ENCODE measurements at regions not wholly inside any gene's neighbourhood (a gene's known extent, or its start where the extent isn't known, plus 50 kb on each side); places are given as distances from the start of the nearest gene placed in this dataset.

- H3K4me3 ChIP-seq (ENCODE audit: low read depth, low read length), result no peak overlapping the region
- TF ChIP-seq CTCF (IDR thresholded peaks at IDR 0.05; ENCODE audit: control insufficient read depth, extremely low read depth, insufficient read depth), result no peak
- no peak for DNase-seq (ENCODE audit: low read depth)
These were observed 563.0 kb downstream of the BRD1 start for GRCh38 chr22:49264696-49265095.

- no peak for DNase-seq (ENCODE audit: low read depth)
- no peak overlapping the region for H3K4me3 ChIP-seq (ENCODE audit: low read depth, low read length)
- no peak for TF ChIP-seq CTCF (IDR thresholded peaks at IDR 0.05; ENCODE audit: control insufficient read depth, extremely low read depth, insufficient read depth)
These were observed 564.6 kb downstream of the BRD1 start for GRCh38 chr22:49263101-49263500.

- no peak for DNase-seq (ENCODE audit: low read depth)
- TF ChIP-seq CTCF (IDR thresholded peaks at IDR 0.05; ENCODE audit: control insufficient read depth, extremely low read depth, insufficient read depth), result no peak
- H3K4me3 ChIP-seq (ENCODE audit: low read depth, low read length), result no peak overlapping the region
These were observed 565.5 kb downstream of the BRD1 start for GRCh38 chr22:49262167-49262566.

- DNase-seq (ENCODE audit: low read depth), result no peak
- no peak overlapping the region for H3K4me3 ChIP-seq (ENCODE audit: low read depth, low read length)
- TF ChIP-seq CTCF (IDR thresholded peaks at IDR 0.05; ENCODE audit: control insufficient read depth, extremely low read depth, insufficient read depth), result no peak
These were observed 566.1 kb downstream of the BRD1 start for GRCh38 chr22:49261616-49262015.

GRCh38 chr22:49260681-49261580 is 566.7 kb downstream of the BRD1 start:
- no peak overlapping the region for H3K4me3 ChIP-seq (ENCODE audit: low read depth, low read length)
- DNase-seq (ENCODE audit: low read depth), result no peak
- no peak for TF ChIP-seq CTCF (IDR thresholded peaks at IDR 0.05; ENCODE audit: control insufficient read depth, extremely low read depth, insufficient read depth)

GRCh38 chr22:49259839-49260615 is 567.6 kb downstream of the BRD1 start:
- no peak for TF ChIP-seq CTCF (IDR thresholded peaks at IDR 0.05; ENCODE audit: control insufficient read depth, extremely low read depth, insufficient read depth)
- no peak for DNase-seq (ENCODE audit: low read depth)

More at GRCh38 chr22:49259839-49260615, 567.6 kb downstream of the BRD1 start:
- no peak overlapping the region for H3K4me3 ChIP-seq (ENCODE audit: low read depth, low read length)
